Activated CD4-positive, alpha-beta T cell treated with anti-CD3 and anti-CD28 coated beads, Interleukin-2, amount 50 U/mL, for 4 hours (primary cell): ENCODE measurements at regions not wholly inside any gene's neighbourhood (a gene's known extent, or its start where the extent isn't known, plus 50 kb on each side); places are given as distances from the start of the nearest gene placed in this dataset.
"Not testable (repeated sequence)": the region's sequence is repeated elsewhere in the genome, so short reads cannot be mapped to it uniquely, and the experiment has no call there.

Source experiments
- DNase-seq, 2 experiments: peaks; one replicate each; pipeline ENCODE4 v3.0.0-alpha.2; 2020

- no peak for DNase-seq
These were observed 1300.0 kb upstream of the FAM98A start for GRCh38 chr2:34899079-34899478.

GRCh38 chr2:34892766-34893165, 1293.7 kb upstream of the FAM98A start:
- DNase-seq, result no peak

GRCh38 chr2:34892256-34892655, 1293.2 kb upstream of the FAM98A start:
- DNase-seq, result no peak

- no peak for DNase-seq
These were observed 1276.1 kb upstream of the FAM98A start for GRCh38 chr2:34875091-34875745.

- no peak for DNase-seq
These were observed 1254.5 kb upstream of the FAM98A start for GRCh38 chr2:34853646-34854045.

GRCh38 chr2:34851804-34852203, 1252.7 kb upstream of the FAM98A start:
- no peak for DNase-seq

GRCh38 chr2:34849827-34850226, 1250.7 kb upstream of the FAM98A start:
- DNase-seq, result no peak

- DNase-seq, result no peak
These were observed 1249.6 kb upstream of the FAM98A start for GRCh38 chr2:34848691-34849090.

- DNase-seq, result no peak
These were observed 1249.0 kb upstream of the FAM98A start for GRCh38 chr2:34848132-34848531.

- DNase-seq, result no peak
These were observed 1245.5 kb upstream of the FAM98A start for GRCh38 chr2:34844629-34845028.

- no peak for DNase-seq
These were observed 1239.3 kb upstream of the FAM98A start for GRCh38 chr2:34838408-34838807.

GRCh38 chr2:34836361-34836760, 1237.3 kb upstream of the FAM98A start:
- DNase-seq, result no peak

- DNase-seq, result no peak
These were observed 1232.0 kb upstream of the FAM98A start for GRCh38 chr2:34831096-34831495.

GRCh38 chr2:34828481-34828880, 1229.4 kb upstream of the FAM98A start:
- no peak for DNase-seq

- no peak for DNase-seq
These were observed 1228.3 kb upstream of the FAM98A start for GRCh38 chr2:34827398-34827797.

GRCh38 chr2:34825686-34826085, 1226.6 kb upstream of the FAM98A start:
- no peak for DNase-seq

GRCh38 chr2:34822616-34823015, 1223.5 kb upstream of the FAM98A start:
- no peak for DNase-seq

GRCh38 chr2:34815052-34815741, 1216.1 kb upstream of the FAM98A start:
- no peak for DNase-seq

- no peak for DNase-seq
These were observed 1211.4 kb upstream of the FAM98A start for GRCh38 chr2:34810456-34810855.

GRCh38 chr2:34808426-34808825, 1209.3 kb upstream of the FAM98A start:
- DNase-seq, result no peak

- no peak for DNase-seq
These were observed 1207.8 kb upstream of the FAM98A start for GRCh38 chr2:34806891-34807290.

GRCh38 chr2:34806396-34806795, 1207.3 kb upstream of the FAM98A start:
- DNase-seq, result no peak

GRCh38 chr2:34799556-34799955, 1200.5 kb upstream of the FAM98A start:
- no peak for DNase-seq

GRCh38 chr2:34795586-34795985, 1196.5 kb upstream of the FAM98A start:
- DNase-seq, result not testable (repeated sequence)

GRCh38 chr2:34789169-34789568, 1190.1 kb upstream of the FAM98A start:
- DNase-seq, result no peak
